Upper lobe of right lung (tissue), 1 donor: ENCODE measurements at regions not wholly inside any gene's neighbourhood (a gene's known extent, or its start where the extent isn't known, plus 50 kb on each side); places are given as distances from the start of the nearest gene placed in this dataset.

Experiments
- ATAC-seq: fragments of 200-7000 bp; cut with Tn5 transposase; one replicate; pipeline ENCODE4 v1.9.1; 2020; ENCODE audit warnings: mild to moderate bottlenecking, moderate library complexity
- DNase-seq: peaks from one replicate; pipeline ENCODE4 v3.0.0-alpha.2; 2020
- H3K27ac ChIP-seq: fragments of 200-600 bp; one replicate; pipeline ENCODE4 v1.8.0; 2022
- H3K27me3 ChIP-seq: fragments of 200-600 bp; one replicate; pipeline ENCODE4 v1.8.0; 2022; ENCODE audit warnings: mild to moderate bottlenecking
- H3K36me3 ChIP-seq: fragments of 200-600 bp; one replicate; pipeline ENCODE4 v1.8.0; 2022
- H3K4me1 ChIP-seq: fragments of 200-600 bp; one replicate; pipeline ENCODE4 v1.8.0; 2022
- H3K4me3 ChIP-seq: fragments of 200-600 bp; one replicate; pipeline ENCODE4 v1.8.0; 2022; ENCODE audit warnings: mild to moderate bottlenecking
- H3K9me3 ChIP-seq: fragments of 200-600 bp; one replicate; pipeline ENCODE4 v1.8.0; 2022
- intact Hi-C: fragments of 100-400 bp; cut with DNase I; formaldehyde crosslinking; loops from one replicate; pipeline ENCODE4 v1.11.0; 2022
- TF ChIP-seq, protein P1 (sequence below): fragments of 200-600 bp; IDR thresholded peaks from one replicate; pipeline ENCODE4 v1.8.0; 2022; ENCODE audit warnings: antibody characterized with exemption
- donor health status: DM: no; HTN: yes; CAD: no; lungs with severe emphysema.

DNA sequence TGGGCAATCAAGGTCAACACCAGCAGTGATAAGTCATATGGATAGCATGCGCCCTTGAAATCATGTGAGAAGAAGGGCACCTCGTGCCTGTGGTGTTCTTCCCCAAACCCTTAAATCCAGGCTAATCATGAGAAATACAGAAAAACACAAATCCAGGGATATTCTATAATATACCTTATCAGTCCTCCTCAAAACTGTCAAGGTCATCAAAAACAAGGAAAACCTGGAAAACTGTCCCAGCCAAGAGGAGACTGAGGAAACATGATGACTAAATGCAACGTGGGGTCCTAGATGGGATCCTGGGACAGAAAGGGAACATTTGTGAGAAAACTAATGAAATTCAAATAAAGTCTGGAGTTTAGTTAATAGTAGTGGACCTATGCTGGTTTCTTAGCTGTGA, 201.8 kb upstream of the FAM9B start:
- Histone ChIP-seq H3K27ac (no peak overlapping the region), H3K4me3 (no peak overlapping the region), H3K27me3 (no peaks in the 10 kb centered on the region), H3K4me1 (no peaks in the 10 kb centered on the region), H3K36me3 (no peaks in the 10 kb centered on the region), H3K9me3 (no peaks in the 10 kb centered on the region)
- DNase-seq (no peak), ATAC-seq (no peak)
- intact Hi-C loops = no loop called here
- TF ChIP-seq, protein P1, sequence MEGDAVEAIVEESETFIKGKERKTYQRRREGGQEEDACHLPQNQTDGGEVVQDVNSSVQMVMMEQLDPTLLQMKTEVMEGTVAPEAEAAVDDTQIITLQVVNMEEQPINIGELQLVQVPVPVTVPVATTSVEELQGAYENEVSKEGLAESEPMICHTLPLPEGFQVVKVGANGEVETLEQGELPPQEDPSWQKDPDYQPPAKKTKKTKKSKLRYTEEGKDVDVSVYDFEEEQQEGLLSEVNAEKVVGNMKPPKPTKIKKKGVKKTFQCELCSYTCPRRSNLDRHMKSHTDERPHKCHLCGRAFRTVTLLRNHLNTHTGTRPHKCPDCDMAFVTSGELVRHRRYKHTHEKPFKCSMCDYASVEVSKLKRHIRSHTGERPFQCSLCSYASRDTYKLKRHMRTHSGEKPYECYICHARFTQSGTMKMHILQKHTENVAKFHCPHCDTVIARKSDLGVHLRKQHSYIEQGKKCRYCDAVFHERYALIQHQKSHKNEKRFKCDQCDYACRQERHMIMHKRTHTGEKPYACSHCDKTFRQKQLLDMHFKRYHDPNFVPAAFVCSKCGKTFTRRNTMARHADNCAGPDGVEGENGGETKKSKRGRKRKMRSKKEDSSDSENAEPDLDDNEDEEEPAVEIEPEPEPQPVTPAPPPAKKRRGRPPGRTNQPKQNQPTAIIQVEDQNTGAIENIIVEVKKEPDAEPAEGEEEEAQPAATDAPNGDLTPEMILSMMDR = no peak

DNA sequence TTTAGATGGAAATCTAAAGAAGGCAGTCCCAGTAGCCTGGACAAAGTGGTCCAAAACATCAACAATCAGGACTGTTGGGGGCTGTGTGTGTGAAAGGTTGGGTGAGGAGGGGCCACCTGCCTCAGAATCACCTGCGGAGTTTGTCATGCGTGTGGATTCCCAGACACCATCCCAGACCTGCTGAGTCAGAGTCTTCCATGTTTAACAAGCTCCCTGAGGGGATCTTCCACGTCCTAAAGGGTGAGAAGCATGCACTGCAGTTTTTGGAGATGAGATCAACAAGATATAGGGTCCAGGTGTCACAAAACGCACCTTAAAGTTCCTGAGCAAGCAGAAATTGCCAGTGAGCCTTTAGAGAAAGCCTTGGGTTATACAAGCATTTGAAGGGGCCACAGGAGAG, 207.0 kb upstream of the FAM9B start:
- DNase-seq (no peak), ATAC-seq (no peak)
- TF ChIP-seq, protein P1 = no peak
- Histone ChIP-seq H3K27ac (no peak overlapping the region), H3K36me3 (no peaks in the 10 kb centered on the region), H3K27me3 (no peaks in the 10 kb centered on the region), H3K4me1 (no peaks in the 10 kb centered on the region), H3K4me3 (no peak overlapping the region), H3K9me3 (no peaks in the 10 kb centered on the region)
- intact Hi-C loops = no loop called here

DNA sequence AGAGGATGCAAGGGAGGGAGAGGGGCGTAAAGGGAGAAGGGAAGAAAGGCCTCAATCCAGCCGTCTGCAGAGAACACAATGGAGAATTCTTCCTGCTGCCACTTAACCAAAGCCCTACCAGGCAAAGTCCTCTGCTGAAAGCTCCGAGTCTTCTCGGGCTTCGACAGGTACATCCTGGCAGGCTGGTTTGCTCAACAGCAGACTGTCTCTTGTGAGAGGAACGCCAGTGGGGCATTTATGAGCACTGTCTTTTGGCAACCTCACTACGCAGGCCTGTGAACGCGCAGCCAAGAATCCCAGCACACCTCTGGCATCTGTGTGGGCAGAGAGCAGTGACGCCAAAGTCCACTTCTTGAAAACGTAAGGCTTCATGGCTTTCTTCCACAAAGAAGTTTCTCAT, 207.5 kb upstream of the FAM9B start:
- Histone ChIP-seq H3K4me1 (no peaks in the 10 kb centered on the region), H3K36me3 (no peaks in the 10 kb centered on the region), H3K27me3 (no peaks in the 10 kb centered on the region), H3K9me3 (no peaks in the 10 kb centered on the region), H3K4me3 (no peak overlapping the region), H3K27ac (no peak overlapping the region)
- ATAC-seq (no peak), DNase-seq (no peak)
- TF ChIP-seq, protein P1 = no peak
- intact Hi-C loops = no loop called here

DNA sequence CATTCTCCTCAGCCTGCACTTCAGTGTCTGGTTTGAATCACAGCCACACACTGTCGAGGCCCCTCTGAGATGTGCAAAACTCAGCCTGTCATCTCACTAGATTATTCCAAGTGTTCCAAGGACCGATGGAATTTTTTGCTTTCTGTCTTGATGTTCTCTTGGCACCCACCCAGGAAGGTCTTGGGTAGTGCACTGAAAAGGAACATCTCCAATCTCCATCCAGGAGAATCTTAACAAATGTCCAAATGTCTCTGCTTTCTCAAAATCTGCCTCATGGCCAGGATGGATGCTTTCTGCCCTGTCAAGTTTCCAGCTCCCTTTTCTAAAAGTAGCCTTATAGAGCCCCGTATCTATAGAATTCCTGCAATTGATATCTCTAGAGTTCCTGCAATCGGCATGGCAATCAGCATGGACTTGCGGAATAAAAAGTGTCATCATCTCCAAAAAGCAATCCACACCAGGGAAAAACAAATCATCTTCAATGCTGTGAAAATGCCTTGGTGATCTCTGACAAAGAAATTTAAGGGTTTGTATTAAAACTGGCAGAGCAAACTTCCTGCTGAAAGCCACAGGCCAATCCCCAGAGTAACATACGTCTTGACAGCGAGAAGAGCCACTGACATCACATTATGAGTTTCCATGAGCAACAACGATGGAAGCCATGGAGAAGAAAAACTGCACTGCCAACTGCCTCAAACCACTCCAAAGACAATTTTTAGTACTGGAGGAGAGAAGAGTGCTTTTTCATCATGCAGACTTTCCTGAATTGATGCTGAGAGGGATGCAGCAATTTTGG, 215.3 kb upstream of the FAM9B start:
- no peaks in the 10 kb centered on the region for H3K4me1 ChIP-seq
- no peak overlapping the region for H3K27ac ChIP-seq
- TF ChIP-seq, protein P1 = no peak
- H3K9me3 ChIP-seq = no peaks in the 10 kb centered on the region
- no peak overlapping the region for H3K4me3 ChIP-seq
- DNase-seq (no peak), ATAC-seq (no peak)
- no peaks in the 10 kb centered on the region for H3K36me3 ChIP-seq
- H3K27me3 ChIP-seq = no peaks in the 10 kb centered on the region
- intact Hi-C loops = no loop called here

DNA sequence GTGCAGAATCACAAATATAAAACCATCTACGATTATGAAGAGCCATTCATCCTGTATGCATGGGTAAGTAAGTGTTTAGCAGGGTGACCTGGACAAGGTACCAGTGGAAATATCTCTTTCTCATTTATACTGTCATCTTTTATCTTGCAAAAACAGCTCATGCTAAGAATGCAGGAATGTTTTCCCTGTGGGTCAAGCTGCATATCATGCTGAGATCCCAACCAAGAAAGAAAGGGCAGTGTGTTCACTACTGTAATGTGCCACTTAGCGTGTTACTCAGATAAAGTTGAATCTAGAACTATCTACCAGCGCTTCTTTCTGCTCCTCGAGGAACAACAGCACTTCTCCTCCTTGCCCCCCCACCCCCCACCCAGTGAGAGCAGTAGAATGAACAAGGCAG, 212.7 kb upstream of the TBL1X start:
- H3K36me3 ChIP-seq = no peaks in the 10 kb centered on the region
- DNase-seq (no peak), ATAC-seq (no peak)
- no peaks in the 10 kb centered on the region for H3K9me3 ChIP-seq
- H3K27ac ChIP-seq = no peak overlapping the region
- TF ChIP-seq, protein P1 = no peak
- intact Hi-C loops = no loop called here
- no peak overlapping the region for H3K4me3 ChIP-seq
- H3K27me3 ChIP-seq = no peaks in the 10 kb centered on the region
- no peaks in the 10 kb centered on the region for H3K4me1 ChIP-seq

DNA sequence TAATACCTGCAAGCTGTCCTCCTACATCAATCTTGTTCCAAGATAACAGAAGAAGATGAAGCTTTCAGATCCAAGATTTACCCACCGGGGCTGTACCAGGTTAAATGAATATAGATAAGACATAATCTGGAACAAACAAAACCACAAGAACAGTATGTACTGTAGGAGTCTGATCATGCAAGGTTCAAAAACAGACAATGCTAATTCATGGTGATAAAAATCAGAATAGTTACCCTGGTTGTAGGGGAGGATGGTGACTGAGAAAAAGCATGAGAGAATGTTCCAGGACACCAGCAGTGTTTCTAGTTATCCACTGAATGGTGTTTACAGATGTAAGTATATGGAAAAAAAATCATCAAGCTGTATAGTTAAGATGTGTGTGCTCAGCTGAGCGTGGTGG, 211.6 kb upstream of the TBL1X start:
- H3K27me3 ChIP-seq = no peaks in the 10 kb centered on the region
- intact Hi-C loops = no loop called here
- H3K4me3 ChIP-seq = no peak overlapping the region
- no peaks in the 10 kb centered on the region for H3K36me3 ChIP-seq
- no peaks in the 10 kb centered on the region for H3K4me1 ChIP-seq
- H3K9me3 ChIP-seq = no peaks in the 10 kb centered on the region
- TF ChIP-seq, protein P1 = no peak
- no peak overlapping the region for H3K27ac ChIP-seq
- DNase-seq = no peak
- no peak for ATAC-seq
